ENCODE measurements at regions not wholly inside any gene's neighbourhood (a gene's known extent, or its start where the extent isn't known, plus 50 kb on each side); places are given as distances from the start of the nearest gene placed in this dataset.

GRCh38 chr9:3054017-3054586 is 210.2 kb upstream of the PUM3 start:
- DNase-seq: no peak
- H2BK12ac ChIP-seq (ENCODE audit: low read length in 2 of 2): no peak overlapping the region
- H3K27me3 ChIP-seq (ENCODE audit: control insufficient read depth in 1 of 2, insufficient read depth in 1 of 2, low read length in 2 of 2): no peaks in the 10 kb centered on the region
- no peak overlapping the region for H3K4me3 ChIP-seq (ENCODE audit: insufficient read depth in 1 of 2, low read depth in 1 of 2, low read length in 2 of 2)
- H4K8ac ChIP-seq (ENCODE audit: low read length): no peak overlapping the region
- H2AK5ac ChIP-seq (ENCODE audit: low read length, severe bottlenecking): no peak overlapping the region
- no peak overlapping the region for H4K91ac ChIP-seq (ENCODE audit: low read length)
- H3K23ac ChIP-seq (ENCODE audit: low read length in 2 of 2): no peak overlapping the region
- H3K18ac ChIP-seq (ENCODE audit: low read depth in 1 of 2, low read length in 2 of 2): no peak overlapping the region
- no peak overlapping the region for H2BK15ac ChIP-seq (ENCODE audit: low read depth, poor library complexity, severe bottlenecking)
- no peak overlapping the region for H3K4ac ChIP-seq (ENCODE audit: low read depth in 1 of 2, low read length in 2 of 2)
- no peak overlapping the region for H3K27ac ChIP-seq (ENCODE audit: low read length, poor library complexity, severe bottlenecking)
- H3K9me3 ChIP-seq (ENCODE audit: control insufficient read depth, low read length): no peaks in the 10 kb centered on the region
- H2BK5ac ChIP-seq (ENCODE audit: low read depth, low read length, poor library complexity, severe bottlenecking): no peak overlapping the region
- H2AFZ ChIP-seq (ENCODE audit: low read depth, low read length): no peak overlapping the region
- no peak overlapping the region for H2BK120ac ChIP-seq (ENCODE audit: low read depth, low read length)
- H3K4me2 ChIP-seq (ENCODE audit: low read length, poor library complexity, severe bottlenecking): no peak overlapping the region
- 82% methylated on average over 6 of the region's 6 CpGs for WGBS
- no peaks in the 10 kb centered on the region for H3K36me3 ChIP-seq (ENCODE audit: control insufficient read depth in 1 of 2, insufficient read depth in 2 of 2, low read depth in 1 of 2, low read length in 2 of 2)
- no peak overlapping the region for H3K14ac ChIP-seq (ENCODE audit: low read length in 2 of 2)
- no peak overlapping the region for H3K9ac ChIP-seq (ENCODE audit: low read length)
- no peaks in the 10 kb centered on the region for H3K4me1 ChIP-seq (ENCODE audit: control insufficient read depth, insufficient read depth, low read depth, low read length)
- H3K79me1 ChIP-seq (replicated peaks; ENCODE audit: low read length, poor library complexity, severe bottlenecking): no peaks in the 10 kb centered on the region

- H3K23ac ChIP-seq (ENCODE audit: low read length in 2 of 2): no peak overlapping the region
- no peak overlapping the region for H2BK12ac ChIP-seq (ENCODE audit: low read length in 2 of 2)
- H2AFZ ChIP-seq (ENCODE audit: low read depth, low read length): no peak overlapping the region
Measured at GRCh38 chr9:3049636-3050035, 205.7 kb upstream of the PUM3 start.

GRCh38 chr9:3047912-3048311 is 204.0 kb upstream of the PUM3 start:
- Histone ChIP-seq H2BK120ac (ENCODE audit: low read depth, low read length) (no peak overlapping the region), H3K9me3 (ENCODE audit: control insufficient read depth, low read length) (no peaks in the 10 kb centered on the region), H2BK5ac (ENCODE audit: low read depth, low read length, poor library complexity, severe bottlenecking) (no peak overlapping the region), H3K9ac (ENCODE audit: low read length) (no peak overlapping the region), H3K4me1 (ENCODE audit: control insufficient read depth, insufficient read depth, low read depth, low read length) (peaks cover 2% of the 10 kb centered on the region), H3K23ac (ENCODE audit: low read length in 2 of 2) (no peak overlapping the region), H3K18ac (ENCODE audit: low read depth in 1 of 2, low read length in 2 of 2) (no peak overlapping the region), H3K27me3 (ENCODE audit: control insufficient read depth in 1 of 2, insufficient read depth in 1 of 2, low read length in 2 of 2) (no peaks in the 10 kb centered on the region), H3K27ac (ENCODE audit: low read length, poor library complexity, severe bottlenecking) (no peak overlapping the region), H3K4ac (ENCODE audit: low read depth in 1 of 2, low read length in 2 of 2) (no peak overlapping the region), H4K8ac (ENCODE audit: low read length) (no peak overlapping the region), H2AK5ac (ENCODE audit: low read length, severe bottlenecking) (no peak overlapping the region), H3K14ac (ENCODE audit: low read length in 2 of 2) (no peak overlapping the region), H2BK12ac (ENCODE audit: low read length in 2 of 2) (no peak overlapping the region), H3K4me3 (ENCODE audit: insufficient read depth in 1 of 2, low read depth in 1 of 2, low read length in 2 of 2) (no peak overlapping the region), H2BK15ac (ENCODE audit: low read depth, poor library complexity, severe bottlenecking) (no peak overlapping the region), H3K79me1 (replicated peaks; ENCODE audit: low read length, poor library complexity, severe bottlenecking) (no peaks in the 10 kb centered on the region), H3K4me2 (ENCODE audit: low read length, poor library complexity, severe bottlenecking) (no peak overlapping the region), H3K36me3 (ENCODE audit: control insufficient read depth in 1 of 2, insufficient read depth in 2 of 2, low read depth in 1 of 2, low read length in 2 of 2) (no peaks in the 10 kb centered on the region), H4K91ac (ENCODE audit: low read length) (no peak overlapping the region), H2AFZ (ENCODE audit: low read depth, low read length) (no peak overlapping the region)
- 100% methylated on average over 2 of the region's 3 CpGs for WGBS
- DNase-seq: no peak

More at GRCh38 chr9:3049636-3050035, 205.7 kb upstream of the PUM3 start:
- Histone ChIP-seq H3K36me3 (ENCODE audit: control insufficient read depth in 1 of 2, insufficient read depth in 2 of 2, low read depth in 1 of 2, low read length in 2 of 2) (no peaks in the 10 kb centered on the region), H2BK15ac (ENCODE audit: low read depth, poor library complexity, severe bottlenecking) (no peak overlapping the region), H3K4me3 (ENCODE audit: insufficient read depth in 1 of 2, low read depth in 1 of 2, low read length in 2 of 2) (no peak overlapping the region), H3K4me2 (ENCODE audit: low read length, poor library complexity, severe bottlenecking) (no peak overlapping the region), H4K8ac (ENCODE audit: low read length) (no peak overlapping the region), H2BK120ac (ENCODE audit: low read depth, low read length) (no peak overlapping the region), H2BK5ac (ENCODE audit: low read depth, low read length, poor library complexity, severe bottlenecking) (no peak overlapping the region), H3K18ac (ENCODE audit: low read depth in 1 of 2, low read length in 2 of 2) (no peak overlapping the region), H3K14ac (ENCODE audit: low read length in 2 of 2) (no peak overlapping the region), H3K79me1 (replicated peaks; ENCODE audit: low read length, poor library complexity, severe bottlenecking) (no peaks in the 10 kb centered on the region), H3K9me3 (ENCODE audit: control insufficient read depth, low read length) (no peaks in the 10 kb centered on the region), H3K27me3 (ENCODE audit: control insufficient read depth in 1 of 2, insufficient read depth in 1 of 2, low read length in 2 of 2) (no peaks in the 10 kb centered on the region), H3K27ac (ENCODE audit: low read length, poor library complexity, severe bottlenecking) (no peak overlapping the region), H3K4me1 (ENCODE audit: control insufficient read depth, insufficient read depth, low read depth, low read length) (no peaks in the 10 kb centered on the region), H3K9ac (ENCODE audit: low read length) (no peak overlapping the region), H3K4ac (ENCODE audit: low read depth in 1 of 2, low read length in 2 of 2) (no peak overlapping the region), H4K91ac (ENCODE audit: low read length) (no peak overlapping the region), H2AK5ac (ENCODE audit: low read length, severe bottlenecking) (no peak overlapping the region)
- no peak for DNase-seq
- no CpG with 5 or more reads among the region's 2 CpGs for WGBS

- Histone ChIP-seq H3K18ac (ENCODE audit: low read depth in 1 of 2, low read length in 2 of 2) (no peak overlapping the region), H2AK5ac (ENCODE audit: low read length, severe bottlenecking) (no peak overlapping the region), H3K4ac (ENCODE audit: low read depth in 1 of 2, low read length in 2 of 2) (no peak overlapping the region), H2BK12ac (ENCODE audit: low read length in 2 of 2) (no peak overlapping the region), H3K27ac (ENCODE audit: low read length, poor library complexity, severe bottlenecking) (no peak overlapping the region), H3K27me3 (ENCODE audit: control insufficient read depth in 1 of 2, insufficient read depth in 1 of 2, low read length in 2 of 2) (no peaks in the 10 kb centered on the region), H4K8ac (ENCODE audit: low read length) (no peak overlapping the region), H2BK15ac (ENCODE audit: low read depth, poor library complexity, severe bottlenecking) (no peak overlapping the region), H3K23ac (ENCODE audit: low read length in 2 of 2) (no peak overlapping the region), H3K4me3 (ENCODE audit: insufficient read depth in 1 of 2, low read depth in 1 of 2, low read length in 2 of 2) (no peak overlapping the region), H2BK5ac (ENCODE audit: low read depth, low read length, poor library complexity, severe bottlenecking) (no peak overlapping the region), H3K9ac (ENCODE audit: low read length) (no peak overlapping the region), H3K4me2 (ENCODE audit: low read length, poor library complexity, severe bottlenecking) (no peak overlapping the region), H2BK120ac (ENCODE audit: low read depth, low read length) (no peak overlapping the region), H3K79me1 (replicated peaks; ENCODE audit: low read length, poor library complexity, severe bottlenecking) (no peaks in the 10 kb centered on the region), H3K36me3 (ENCODE audit: control insufficient read depth in 1 of 2, insufficient read depth in 2 of 2, low read depth in 1 of 2, low read length in 2 of 2) (no peaks in the 10 kb centered on the region), H2AFZ (ENCODE audit: low read depth, low read length) (no peak overlapping the region), H3K9me3 (ENCODE audit: control insufficient read depth, low read length) (no peaks in the 10 kb centered on the region), H4K91ac (ENCODE audit: low read length) (no peak overlapping the region), H3K4me1 (ENCODE audit: control insufficient read depth, insufficient read depth, low read depth, low read length) (peaks cover 2% of the 10 kb centered on the region), H3K14ac (ENCODE audit: low read length in 2 of 2) (no peak overlapping the region)
- no peak for DNase-seq
- 60% methylated on average over 1 of the region's 1 CpG for WGBS
Measured at GRCh38 chr9:3045153-3045552, 201.3 kb upstream of the PUM3 start.
